ENCODE measurements at regions not wholly inside any gene's neighbourhood (a gene's known extent, or its start where the extent isn't known, plus 50 kb on each side); places are given as distances from the start of the nearest gene placed in this dataset.
A peak's percentile ranks its signal among the peaks of the same experiment; 100 is the strongest.

- peaks cover 10% of the 10 kb centered on the region for H3K36me3 Mint-ChIP-seq (ENCODE audit: low read depth)
- H3K9me3 Mint-ChIP-seq, result 0 out of 2 replicates have a peak, but pooled peaks cover 4% of the 10 kb centered on the region
- no peak overlapping the region for H3K27ac Mint-ChIP-seq
- H3K27me3 Mint-ChIP-seq (ENCODE audit: insufficient read depth), result no peaks in the 10 kb centered on the region
- no peak for TF ChIP-seq CTCF (IDR thresholded peaks at IDR 0.05)
- peaks cover 38% of the 10 kb centered on the region for H3K4me1 Mint-ChIP-seq (ENCODE audit: low read depth)
- H3K4me3 Mint-ChIP-seq, result no peak overlapping the region
- DNase-seq, result no peak
These were observed 80.9 kb downstream of the RAP2B start for GRCh38 chr3:153242896-153243295.

GRCh38 chr3:153244961-153245360 is 82.9 kb downstream of the RAP2B start:
- Mint-ChIP-seq H3K9me3 (no peaks in the 10 kb centered on the region), H3K4me3 (peak overlapping the region; percentile 56), H3K27ac (peak overlapping the region; percentile 38), H3K4me1 (ENCODE audit: low read depth) (peaks cover 42% of the 10 kb centered on the region), H3K36me3 (ENCODE audit: low read depth) (peaks cover 10% of the 10 kb centered on the region), H3K27me3 (ENCODE audit: insufficient read depth) (no peaks in the 10 kb centered on the region)
- DNase-seq, result peak; percentile 8
- TF ChIP-seq CTCF (IDR thresholded peaks at IDR 0.05), result no peak

- Mint-ChIP-seq H3K36me3 (ENCODE audit: low read depth) (peaks cover 10% of the 10 kb centered on the region), H3K4me1 (ENCODE audit: low read depth) (peaks cover 42% of the 10 kb centered on the region), H3K27ac (peak overlapping the region; percentile 11; the same call in 1 of the 2 replicates), H3K27me3 (ENCODE audit: insufficient read depth) (no peaks in the 10 kb centered on the region; the same call in 1 of the 2 replicates), H3K4me3 (peak overlapping the region; percentile 56; the same call in 1 of the 2 replicates), H3K9me3 (no peaks in the 10 kb centered on the region)
- peak; percentile 20 for DNase-seq
- TF ChIP-seq CTCF (IDR thresholded peaks at IDR 0.05), result no peak
These were observed 83.6 kb downstream of the RAP2B start for GRCh38 chr3:153245661-153246060.

GRCh38 chr3:153246331-153246730 is 84.3 kb downstream of the RAP2B start:
- no peak for TF ChIP-seq CTCF (IDR thresholded peaks at IDR 0.05)
- Mint-ChIP-seq H3K27ac (peak overlapping the region; percentile 12), H3K36me3 (ENCODE audit: low read depth) (peaks cover 10% of the 10 kb centered on the region), H3K4me1 (ENCODE audit: low read depth) (peaks cover 42% of the 10 kb centered on the region), H3K27me3 (ENCODE audit: insufficient read depth) (no peaks in the 10 kb centered on the region; the same call in 1 of the 2 replicates), H3K9me3 (no peaks in the 10 kb centered on the region), H3K4me3 (peak overlapping the region; percentile 20; the same call in 1 of the 2 replicates)
- no peak for DNase-seq

- peaks cover 9% of the 10 kb centered on the region for H3K36me3 Mint-ChIP-seq (ENCODE audit: low read depth)
- H3K27ac Mint-ChIP-seq, result peak overlapping the region; percentile 12
- H3K4me3 Mint-ChIP-seq, result peak overlapping the region; percentile 20
- TF ChIP-seq CTCF (IDR thresholded peaks at IDR 0.05), result no peak
- H3K9me3 Mint-ChIP-seq, result no peaks in the 10 kb centered on the region
- peak; percentile 79 for DNase-seq
- H3K27me3 Mint-ChIP-seq (ENCODE audit: insufficient read depth), result no peaks in the 10 kb centered on the region; the same call in 1 of the 2 replicates
- peaks cover 42% of the 10 kb centered on the region for H3K4me1 Mint-ChIP-seq (ENCODE audit: low read depth)
These were observed 84.8 kb downstream of the RAP2B start for GRCh38 chr3:153246806-153247205.
